HL-60 (cell line): ENCODE measurements at regions not wholly inside any gene's neighbourhood (a gene's known extent, or its start where the extent isn't known, plus 50 kb on each side); places are given as distances from the start of the nearest gene placed in this dataset.

Experiments used
- DNase-seq, 2 experiments: peaks; one replicate each; pipeline ENCODE4 v3.0.0-alpha.2; 2010 to 2020; ENCODE audit warnings: low read depth in 1 of 2, low spot score in 1 of 2
- H3K27ac ChIP-seq: fragments of 250-450 bp; sonication (Bioruptor Pico); replicated peaks from 2 replicates; pipeline ENCODE4 v1.5.1; 2020; ENCODE audit warnings: mild to moderate bottlenecking, moderate library complexity
- H3K27me3 ChIP-seq: fragments of 250-450 bp; sonication (Bioruptor Pico); 2 replicates; pipeline ENCODE4 v1.5.1; 2021; ENCODE audit warnings: mild to moderate bottlenecking, moderate library complexity; ENCODE audit not compliant: insufficient read depth, poor library complexity, severe bottlenecking
- H3K4me3 ChIP-seq: replicated peaks from 2 replicates; pipeline ENCODE4 v1.5.1; 2011; ENCODE audit warnings: mild to moderate bottlenecking, control low read depth, low read length; ENCODE audit not compliant: insufficient read depth
- GABPA ChIP-seq: IDR thresholded peaks from 2 replicates; pipeline ENCODE4 v1.6.1; 2012; ENCODE audit warnings: low read depth
- POLR2AphosphoS5 ChIP-seq: IDR thresholded peaks from 2 replicates; pipeline ENCODE4 v1.6.1; 2012; ENCODE audit warnings: low read depth
- SPI1 ChIP-seq: IDR thresholded peaks from 2 replicates; pipeline ENCODE4 v1.6.1; 2012; ENCODE audit warnings: low read depth, mild to moderate bottlenecking, borderline replicate concordance
- TF ChIP-seq, protein P1 (sequence below): IDR thresholded peaks from 2 replicates; pipeline ENCODE4 v1.6.1; 2012; ENCODE audit warnings: low read depth; ENCODE audit not compliant: insufficient replicate concordance
- TF ChIP-seq, protein P2 (sequence below): IDR thresholded peaks from one replicate; pipeline ENCODE4 v1.5.1; 2011; ENCODE audit warnings: low read length, control low read depth, inconsistent platforms; ENCODE audit not compliant: insufficient read depth

DNA sequence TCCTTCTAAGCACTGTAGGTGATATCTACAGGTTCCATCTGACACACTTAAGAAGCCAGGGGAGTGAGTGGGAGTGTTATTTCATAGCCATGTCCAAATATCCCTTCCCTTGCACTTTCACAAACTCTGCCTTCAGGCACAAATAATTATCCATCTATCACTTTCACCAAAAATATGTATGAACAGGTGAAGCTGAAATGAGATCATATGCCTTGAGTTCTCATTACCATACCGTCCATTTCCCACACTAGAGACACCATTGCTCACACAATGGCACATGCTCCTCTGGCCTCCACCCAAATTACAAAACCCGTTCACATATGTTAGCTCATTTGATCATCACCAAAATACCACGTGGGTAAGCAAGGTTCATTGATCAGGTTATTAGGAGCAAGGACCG is 151.9 kb upstream of the BNIP2 start:
- DNase-seq = no peak
- no peak overlapping the region for H3K27ac ChIP-seq
- TF ChIP-seq GABPA = no peak
- TF ChIP-seq, protein P1, sequence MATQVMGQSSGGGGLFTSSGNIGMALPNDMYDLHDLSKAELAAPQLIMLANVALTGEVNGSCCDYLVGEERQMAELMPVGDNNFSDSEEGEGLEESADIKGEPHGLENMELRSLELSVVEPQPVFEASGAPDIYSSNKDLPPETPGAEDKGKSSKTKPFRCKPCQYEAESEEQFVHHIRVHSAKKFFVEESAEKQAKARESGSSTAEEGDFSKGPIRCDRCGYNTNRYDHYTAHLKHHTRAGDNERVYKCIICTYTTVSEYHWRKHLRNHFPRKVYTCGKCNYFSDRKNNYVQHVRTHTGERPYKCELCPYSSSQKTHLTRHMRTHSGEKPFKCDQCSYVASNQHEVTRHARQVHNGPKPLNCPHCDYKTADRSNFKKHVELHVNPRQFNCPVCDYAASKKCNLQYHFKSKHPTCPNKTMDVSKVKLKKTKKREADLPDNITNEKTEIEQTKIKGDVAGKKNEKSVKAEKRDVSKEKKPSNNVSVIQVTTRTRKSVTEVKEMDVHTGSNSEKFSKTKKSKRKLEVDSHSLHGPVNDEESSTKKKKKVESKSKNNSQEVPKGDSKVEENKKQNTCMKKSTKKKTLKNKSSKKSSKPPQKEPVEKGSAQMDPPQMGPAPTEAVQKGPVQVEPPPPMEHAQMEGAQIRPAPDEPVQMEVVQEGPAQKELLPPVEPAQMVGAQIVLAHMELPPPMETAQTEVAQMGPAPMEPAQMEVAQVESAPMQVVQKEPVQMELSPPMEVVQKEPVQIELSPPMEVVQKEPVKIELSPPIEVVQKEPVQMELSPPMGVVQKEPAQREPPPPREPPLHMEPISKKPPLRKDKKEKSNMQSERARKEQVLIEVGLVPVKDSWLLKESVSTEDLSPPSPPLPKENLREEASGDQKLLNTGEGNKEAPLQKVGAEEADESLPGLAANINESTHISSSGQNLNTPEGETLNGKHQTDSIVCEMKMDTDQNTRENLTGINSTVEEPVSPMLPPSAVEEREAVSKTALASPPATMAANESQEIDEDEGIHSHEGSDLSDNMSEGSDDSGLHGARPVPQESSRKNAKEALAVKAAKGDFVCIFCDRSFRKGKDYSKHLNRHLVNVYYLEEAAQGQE = no peak
- TF ChIP-seq SPI1 = no peak
- TF ChIP-seq, protein P2, sequence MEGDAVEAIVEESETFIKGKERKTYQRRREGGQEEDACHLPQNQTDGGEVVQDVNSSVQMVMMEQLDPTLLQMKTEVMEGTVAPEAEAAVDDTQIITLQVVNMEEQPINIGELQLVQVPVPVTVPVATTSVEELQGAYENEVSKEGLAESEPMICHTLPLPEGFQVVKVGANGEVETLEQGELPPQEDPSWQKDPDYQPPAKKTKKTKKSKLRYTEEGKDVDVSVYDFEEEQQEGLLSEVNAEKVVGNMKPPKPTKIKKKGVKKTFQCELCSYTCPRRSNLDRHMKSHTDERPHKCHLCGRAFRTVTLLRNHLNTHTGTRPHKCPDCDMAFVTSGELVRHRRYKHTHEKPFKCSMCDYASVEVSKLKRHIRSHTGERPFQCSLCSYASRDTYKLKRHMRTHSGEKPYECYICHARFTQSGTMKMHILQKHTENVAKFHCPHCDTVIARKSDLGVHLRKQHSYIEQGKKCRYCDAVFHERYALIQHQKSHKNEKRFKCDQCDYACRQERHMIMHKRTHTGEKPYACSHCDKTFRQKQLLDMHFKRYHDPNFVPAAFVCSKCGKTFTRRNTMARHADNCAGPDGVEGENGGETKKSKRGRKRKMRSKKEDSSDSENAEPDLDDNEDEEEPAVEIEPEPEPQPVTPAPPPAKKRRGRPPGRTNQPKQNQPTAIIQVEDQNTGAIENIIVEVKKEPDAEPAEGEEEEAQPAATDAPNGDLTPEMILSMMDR = no peak
- no peak for TF ChIP-seq POLR2AphosphoS5
- no peak overlapping the region for H3K4me3 ChIP-seq
- peaks cover 2% of the 10 kb centered on the region for H3K27me3 ChIP-seq

DNA sequence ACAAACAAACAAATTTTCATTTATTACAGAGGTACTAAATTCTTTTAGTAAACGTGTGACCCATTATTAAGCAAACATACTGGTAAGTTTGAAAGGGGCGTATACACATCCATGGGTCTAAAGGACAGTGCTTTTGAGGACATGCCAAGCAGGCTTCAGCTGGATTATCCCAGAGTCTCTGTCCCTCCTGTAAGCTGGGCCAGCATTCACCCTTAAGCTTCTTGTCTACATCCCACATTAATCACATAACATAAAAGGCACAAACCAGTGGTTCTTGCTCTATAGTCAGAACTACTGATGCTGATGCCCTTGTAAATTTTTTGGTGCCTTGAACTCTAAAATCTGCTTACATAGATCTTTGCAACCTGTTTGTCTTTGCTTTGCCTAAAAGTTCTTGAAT is 150.8 kb upstream of the BNIP2 start:
- peaks cover 3% of the 10 kb centered on the region for H3K27me3 ChIP-seq
- no peak overlapping the region for H3K27ac ChIP-seq
- TF ChIP-seq, protein P2 = no peak
- TF ChIP-seq, protein P1 = no peak
- TF ChIP-seq GABPA (no peak), POLR2AphosphoS5 (no peak), SPI1 (no peak)
- H3K4me3 ChIP-seq = no peak overlapping the region
- no peak for DNase-seq

DNA sequence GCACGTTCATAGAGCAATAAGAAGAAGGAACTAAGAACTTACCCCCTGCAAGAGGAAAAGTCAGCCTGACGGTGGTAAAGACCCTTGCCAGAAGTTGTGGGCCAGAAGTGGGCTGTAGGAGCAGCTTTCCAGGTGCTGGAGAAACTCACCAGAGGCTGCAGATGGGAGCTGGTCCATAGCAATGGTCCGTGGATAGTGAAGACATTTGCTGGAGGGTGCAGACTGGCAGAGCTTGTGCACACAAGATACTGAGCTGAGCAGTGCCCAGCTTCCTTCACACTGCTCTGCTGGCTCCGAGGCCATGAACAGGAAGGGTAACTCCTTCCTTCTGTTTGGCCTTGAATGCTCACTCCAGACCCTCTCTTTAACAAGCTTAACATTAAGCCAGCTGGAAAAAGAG is 149.8 kb upstream of the BNIP2 start:
- TF ChIP-seq, protein P2 = no peak
- TF ChIP-seq, protein P1 = no peak
- TF ChIP-seq POLR2AphosphoS5 (no peak), SPI1 (no peak), GABPA (no peak)
- DNase-seq = no peak
- H3K27ac ChIP-seq = no peak overlapping the region
- peaks cover 4% of the 10 kb centered on the region for H3K27me3 ChIP-seq
- no peak overlapping the region for H3K4me3 ChIP-seq
